B cell (primary cell): ENCODE measurements at regions not wholly inside any gene's neighbourhood (a gene's known extent, or its start where the extent isn't known, plus 50 kb on each side); places are given as distances from the start of the nearest gene placed in this dataset.

Experiments
- ATAC-seq: fragments of 200-7000 bp; cut with Tn5 transposase; one replicate; pipeline ENCODE4 v1.10.0; 2021; ENCODE audit warnings: low read depth, mild to moderate bottlenecking, moderate number of reproducible peaks, moderate library complexity
- CTCF ChIA-PET: fragments of 350-600 bp; sonication (Branson Sonifier 250); formaldehyde crosslinking; loops from one replicate; lab custom pipeline; 2021; ENCODE audit warnings: antibody characterized with exemption, inconsistent platforms; lab: Charles Lee
- POLR2A ChIA-PET: fragments of 350-600 bp; sonication (Branson Sonifier 250); formaldehyde crosslinking; loops from one replicate; lab custom pipeline; 2021; ENCODE audit warnings: antibody characterized with exemption; lab: Charles Lee
- DNase-seq: peaks from one replicate; pipeline ENCODE4 v3.0.0; 2013
- H2AFZ ChIP-seq: 2 replicates; pipeline ENCODE4 v1.6.1; 2012; ENCODE audit warnings: mild to moderate bottlenecking, low read depth, low read length; ENCODE audit not compliant: insufficient read depth, poor library complexity, severe bottlenecking
- H3K27ac ChIP-seq, 2 donors: 1 replicate in 1 of 2; 2 replicates in 1 of 2; pipeline ENCODE4 v1.5.1; 2012 to 2013; ENCODE audit warnings: low read length in 2 of 2, mild to moderate bottlenecking in 2 of 2, moderate library complexity in 1 of 2
- H3K27me3 ChIP-seq, 4 experiments: fragments of 200-600 bp in 1 of 4; sonication (generic) in 1 of 4; replicated peaks in 1 of 4; 1 replicate in 2 of 4; 2 replicates in 2 of 4; pipeline versions ENCODE4 v1.6.1 to v1.7.0; 2013 to 2016; ENCODE audit warnings: low read length in 3 of 4, mild to moderate bottlenecking in 2 of 4, mixed read lengths in 1 of 4, moderate library complexity in 1 of 4; ENCODE audit not compliant: insufficient read depth in 4 of 4, control insufficient read depth in 3 of 4; ENCODE audit errors: control extremely low read depth in 1 of 4
- H3K36me3 ChIP-seq, 2 experiments: replicated peaks in 1 of 2; 1 replicate in 1 of 2; 2 replicates in 1 of 2; pipeline versions ENCODE4 v1.6.1 to v1.7.1; 2013; ENCODE audit warnings: low read length in 1 of 2; ENCODE audit not compliant: insufficient read depth in 2 of 2, control insufficient read depth in 1 of 2; ENCODE audit errors: control extremely low read depth in 1 of 2, extremely low read depth in 1 of 2
- H3K4me1 ChIP-seq, 2 donors: fragments of 200-600 bp in 1 of 2; sonication (generic) in 1 of 2; 1 replicate in 1 of 2; 2 replicates in 1 of 2; pipeline versions ENCODE4 v1.5.1 to v1.6.1; 2013 to 2017; ENCODE audit warnings: low read length in 2 of 2; ENCODE audit not compliant: control insufficient read depth in 2 of 2, insufficient read depth in 2 of 2
- H3K4me2 ChIP-seq: replicated peaks from 2 replicates; pipeline ENCODE3; 2012; ENCODE audit warnings: mild to moderate bottlenecking, low read depth, low read length; ENCODE audit not compliant: poor library complexity, severe bottlenecking
- H3K4me3 ChIP-seq, 5 experiments: fragments of 200-600 bp in 1 of 5; sonication (generic) in 1 of 5; 1 replicate in 3 of 5; 2 replicates in 2 of 5; pipeline versions ENCODE4 v1.5.1 to v1.7.0; 2011 to 2016; ENCODE audit warnings: low read length in 4 of 5, mild to moderate bottlenecking in 4 of 5, low read depth in 2 of 5, control low read depth in 1 of 5, moderate library complexity in 1 of 5; ENCODE audit not compliant: insufficient read depth in 1 of 5; ENCODE audit errors: control extremely low read depth in 1 of 5, extremely low read depth in 1 of 5
- H3K79me2 ChIP-seq: fragments of 200-600 bp; sonication (generic); one replicate; pipeline ENCODE4 v1.6.0; 2016; ENCODE audit warnings: low read length; ENCODE audit not compliant: control insufficient read depth, insufficient read depth
- H3K9ac ChIP-seq: fragments of 200-600 bp; sonication (generic); 2 replicates; pipeline ENCODE4 v1.6.1; 2017; ENCODE audit warnings: mild to moderate bottlenecking, low read length, moderate library complexity
- H3K9me3 ChIP-seq, 3 donors: one replicate each; pipeline versions ENCODE4 v1.6.1 to v1.7.1; 2013; ENCODE audit warnings: low read length in 2 of 3; ENCODE audit not compliant: control insufficient read depth in 2 of 3, insufficient read depth in 1 of 3; ENCODE audit errors: control extremely low read depth in 1 of 3
- H4K20me1 ChIP-seq: 2 replicates; pipeline ENCODE4 v1.6.0; 2012; ENCODE audit warnings: mild to moderate bottlenecking, low read length; ENCODE audit not compliant: insufficient read depth, control insufficient read depth, poor library complexity, severe bottlenecking
- H3K27ac Mint-ChIP-seq: one replicate; pipeline ENCODE4 v1.8.0; 2021; ENCODE audit warnings: mixed read lengths
- H3K27me3 Mint-ChIP-seq: one replicate; pipeline ENCODE4 v1.8.0; 2021; ENCODE audit warnings: mixed read lengths
- H3K4me1 Mint-ChIP-seq: one replicate; pipeline ENCODE4 v1.8.0; 2021; ENCODE audit warnings: mixed read lengths
- H3K4me3 Mint-ChIP-seq: one replicate; pipeline ENCODE4 v1.8.0; 2021; ENCODE audit warnings: mixed read lengths
- H3K9me3 Mint-ChIP-seq: one replicate; pipeline ENCODE4 v1.8.0; 2022; ENCODE audit warnings: mixed read lengths; ENCODE audit not compliant: insufficient read depth
- EZH2 ChIP-seq: IDR thresholded peaks from 2 replicates; pipeline ENCODE4 v1.6.1; 2012; ENCODE audit warnings: borderline replicate concordance, low read depth, mild to moderate bottlenecking, moderate library complexity, low read length; ENCODE audit not compliant: insufficient read depth, poor library complexity, severe bottlenecking
- WGBS: methylation state at CpG from one replicate; pipeline ENCODE4 v1.1.5; 2013; ENCODE audit warnings: missing lambda C conversion rate; ENCODE audit not compliant: insufficient coverage; 5-methylcytosine and 5-hydroxymethylcytosine counted together
- intact Hi-C: fragments of 100-400 bp; cut with micrococcal nuclease; formaldehyde crosslinking; loops from one replicate; pipeline ENCODE4 v1.10.0; 2022
- TF ChIP-seq, protein P1 (sequence below): fragments of 200-600 bp; IDR thresholded peaks from one replicate; pipeline ENCODE4 v1.8.0; 2022; ENCODE audit warnings: antibody characterized with exemption, mild to moderate bottlenecking

- Histone ChIP-seq H4K20me1 (no peaks in the 10 kb centered on the region), H3K4me3 (no peak overlapping the region), H3K36me3 (no peaks in the 10 kb centered on the region), H3K27ac (no peak overlapping the region), H3K4me2 (no peak overlapping the region), H3K9me3 (peaks cover 0 to 11% (median 0%) of the 10 kb centered on the region in 3 donors), H3K4me1 (no peaks in the 10 kb centered on the region), H2AFZ (no peak overlapping the region), H3K79me2 (no peaks in the 10 kb centered on the region), H3K9ac (no peak overlapping the region), H3K27me3 (peaks cover 0 to 26% (median 3%) of the 10 kb centered on the region in 4 experiments)
- ChIA-PET POLR2A (interaction anchor here (0.7 kb wide), 1 partner anchor 14 kb away, joined by 7 read pairs; no protein-coding TSS in a partner anchor), CTCF (no interaction called here)
- peaks cover 47% of the 10 kb centered on the region for H3K27me3 Mint-ChIP-seq
- H3K4me3 Mint-ChIP-seq = no peak overlapping the region
- intact Hi-C loops = no loop called here
- 2% methylated on average over 8 of the region's 16 CpGs for WGBS
- ATAC-seq (no peak), DNase-seq (no peak)
- no peak overlapping the region for H3K27ac Mint-ChIP-seq
- peaks cover 3% of the 10 kb centered on the region for H3K9me3 Mint-ChIP-seq
- no peaks in the 10 kb centered on the region for H3K4me1 Mint-ChIP-seq
- TF ChIP-seq, protein P1, sequence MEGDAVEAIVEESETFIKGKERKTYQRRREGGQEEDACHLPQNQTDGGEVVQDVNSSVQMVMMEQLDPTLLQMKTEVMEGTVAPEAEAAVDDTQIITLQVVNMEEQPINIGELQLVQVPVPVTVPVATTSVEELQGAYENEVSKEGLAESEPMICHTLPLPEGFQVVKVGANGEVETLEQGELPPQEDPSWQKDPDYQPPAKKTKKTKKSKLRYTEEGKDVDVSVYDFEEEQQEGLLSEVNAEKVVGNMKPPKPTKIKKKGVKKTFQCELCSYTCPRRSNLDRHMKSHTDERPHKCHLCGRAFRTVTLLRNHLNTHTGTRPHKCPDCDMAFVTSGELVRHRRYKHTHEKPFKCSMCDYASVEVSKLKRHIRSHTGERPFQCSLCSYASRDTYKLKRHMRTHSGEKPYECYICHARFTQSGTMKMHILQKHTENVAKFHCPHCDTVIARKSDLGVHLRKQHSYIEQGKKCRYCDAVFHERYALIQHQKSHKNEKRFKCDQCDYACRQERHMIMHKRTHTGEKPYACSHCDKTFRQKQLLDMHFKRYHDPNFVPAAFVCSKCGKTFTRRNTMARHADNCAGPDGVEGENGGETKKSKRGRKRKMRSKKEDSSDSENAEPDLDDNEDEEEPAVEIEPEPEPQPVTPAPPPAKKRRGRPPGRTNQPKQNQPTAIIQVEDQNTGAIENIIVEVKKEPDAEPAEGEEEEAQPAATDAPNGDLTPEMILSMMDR = no peak
- TF ChIP-seq EZH2 = no peak
Observed at GRCh38 chr12:113609692-113610469, 138.2 kb upstream of the LHX5 start.

GRCh38 chr12:113604666-113605065, 133.0 kb upstream of the LHX5 start:
- H3K9ac ChIP-seq = no peak overlapping the region
- Mint-ChIP-seq H3K4me3 (no peak overlapping the region), H3K4me1 (no peaks in the 10 kb centered on the region), H3K9me3 (peaks cover 3% of the 10 kb centered on the region), H3K27me3 (peaks cover 18% of the 10 kb centered on the region), H3K27ac (no peak overlapping the region)
- H3K4me3 ChIP-seq = no peak overlapping the region
- DNase-seq = no peak
- POLR2A ChIA-PET = no interaction called here
- H3K9me3 ChIP-seq = peaks cover 0 to 8% (median 0%) of the 10 kb centered on the region in 3 donors
- no peaks in the 10 kb centered on the region for H3K79me2 ChIP-seq
- no peak for ATAC-seq
- intact Hi-C loops = no loop called here
- no peaks in the 10 kb centered on the region for H4K20me1 ChIP-seq
- TF ChIP-seq, protein P1 = no peak
- TF ChIP-seq EZH2 = no peak
- H2AFZ ChIP-seq = no peak overlapping the region
- H3K36me3 ChIP-seq = no peaks in the 10 kb centered on the region
- H3K27ac ChIP-seq = no peak overlapping the region
- H3K27me3 ChIP-seq = peaks cover 0 to 7% (median 0%) of the 10 kb centered on the region in 4 experiments
- CTCF ChIA-PET = no interaction called here
- H3K4me2 ChIP-seq = no peak overlapping the region
- H3K4me1 ChIP-seq = no peaks in the 10 kb centered on the region
